Gastroesophageal sphincter (tissue), 4 donors: ENCODE measurements at regions not wholly inside any gene's neighbourhood (a gene's known extent, or its start where the extent isn't known, plus 50 kb on each side); places are given as distances from the start of the nearest gene placed in this dataset.

ENCODE experiments used
- ATAC-seq: fragments of 150-250 bp; one replicate; pipeline ENCODE4 v1.9.1; 2016; ENCODE audit warnings: mild to moderate bottlenecking, moderate library complexity
- H3K27ac ChIP-seq, 4 donors: fragments of 200-600 bp; sonication (generic) in 3 of 4; 1 replicate in 3 of 4; 2 replicates in 1 of 4; pipeline ENCODE4 v1.5.1; 2016 to 2019
- H3K27me3 ChIP-seq: fragments of 200-600 bp; sonication (generic); one replicate; pipeline ENCODE4 v1.5.1; 2019
- H3K36me3 ChIP-seq, 2 donors: fragments of 200-600 bp; sonication (generic); one replicate each; pipeline ENCODE4 v1.5.1; 2019; ENCODE audit warnings: control low read depth in 1 of 2
- H3K4me1 ChIP-seq, 3 donors: fragments of 200-600 bp; sonication (generic); 1 replicate in 2 of 3; 2 replicates in 1 of 3; pipeline ENCODE4 v1.5.1; 2016 to 2019; ENCODE audit warnings: control low read depth in 2 of 3
- H3K4me3 ChIP-seq, 2 donors: fragments of 200-600 bp; sonication (generic); one replicate each; pipeline ENCODE4 v1.5.1; 2019; ENCODE audit warnings: mild to moderate bottlenecking in 1 of 2, moderate library complexity in 1 of 2
- H3K9me3 ChIP-seq, 3 donors: fragments of 200-600 bp; sonication (generic); one replicate each; pipeline ENCODE4 v1.5.1; 2017 to 2019; ENCODE audit warnings: control low read depth in 2 of 3
- CTCF ChIP-seq, 4 experiments: fragments of 200-600 bp in 2 of 4; fragments of 450-650 bp in 2 of 4; sonication (generic) in 1 of 4; IDR thresholded peaks; one replicate each; pipeline ENCODE4 v1.5.1; 2017 to 2019; ENCODE audit warnings: antibody characterized with exemption in 4 of 4, mild to moderate bottlenecking in 2 of 4, moderate library complexity in 2 of 4
- EP300 ChIP-seq: sonication (generic); formaldehyde crosslinking; IDR thresholded peaks from one replicate; pipeline ENCODE4 v1.6.1; 2017; ENCODE audit warnings: antibody characterized with exemption, mild to moderate bottlenecking
- POLR2A ChIP-seq, 2 donors: fragments of 450-650 bp; IDR thresholded peaks; one replicate each; pipeline ENCODE4 v1.6.1; 2017; ENCODE audit warnings: antibody characterized with exemption in 2 of 2, mild to moderate bottlenecking in 2 of 2, moderate library complexity in 1 of 2
- POLR2AphosphoS5 ChIP-seq: sonication (generic); formaldehyde crosslinking; IDR thresholded peaks from one replicate; pipeline ENCODE4 v1.6.1; 2017; ENCODE audit warnings: antibody characterized with exemption
- WGBS, 2 donors: methylation state at CpG; one replicate each; pipeline ENCODE4 v1.1.5; 2018; ENCODE audit warnings: low coverage in 1 of 2; 5-methylcytosine and 5-hydroxymethylcytosine counted together

- H3K36me3 ChIP-seq: no peaks in the 10 kb centered on the region
- H3K27me3 ChIP-seq: no peaks in the 10 kb centered on the region
- no peaks in the 10 kb centered on the region for H3K9me3 ChIP-seq
- no peaks in the 10 kb centered on the region for H3K4me1 ChIP-seq
- no peak for ATAC-seq
- H3K4me3 ChIP-seq: no peak overlapping the region
- 76 to 80% methylated on average over 5 of the region's 5 CpGs for WGBS, 2 donors
- TF ChIP-seq EP300 (no peak), POLR2A (IDR thresholded peaks at IDR 0.05) (no peak), CTCF (IDR thresholded peaks at IDR 0.05) (no peak), POLR2AphosphoS5 (no peak)
- no peak overlapping the region for H3K27ac ChIP-seq
Measured at GRCh38 chrX:4322916-4323315, 609.5 kb upstream of the PRKX start.

- Histone ChIP-seq H3K27ac (no peak overlapping the region), H3K27me3 (no peaks in the 10 kb centered on the region), H3K36me3 (no peaks in the 10 kb centered on the region), H3K4me3 (no peak overlapping the region), H3K9me3 (no peaks in the 10 kb centered on the region), H3K4me1 (no peaks in the 10 kb centered on the region)
- ATAC-seq: no peak
- TF ChIP-seq EP300: no peak
- TF ChIP-seq POLR2A (IDR thresholded peaks at IDR 0.05): no peak
- no peak for TF ChIP-seq POLR2AphosphoS5
- TF ChIP-seq CTCF (IDR thresholded peaks at IDR 0.05): no peak
- WGBS, 2 donors: 26 to 65% methylated on average over 7 to 9 of the region's 9 CpGs
Measured at GRCh38 chrX:4320436-4320947, 607.0 kb upstream of the PRKX start.

- ATAC-seq: no peak
- TF ChIP-seq POLR2A (IDR thresholded peaks at IDR 0.05): no peak
- no peak for TF ChIP-seq POLR2AphosphoS5
- no peak for TF ChIP-seq CTCF (IDR thresholded peaks at IDR 0.05)
- TF ChIP-seq EP300: no peak
- Histone ChIP-seq H3K4me1 (no peaks in the 10 kb centered on the region), H3K9me3 (no peaks in the 10 kb centered on the region), H3K27me3 (no peaks in the 10 kb centered on the region), H3K4me3 (no peak overlapping the region), H3K36me3 (no peaks in the 10 kb centered on the region), H3K27ac (no peak overlapping the region)
- 83 to 100% methylated on average over 1 to 2 of the region's 2 CpGs for WGBS, 2 donors
Measured at GRCh38 chrX:4315891-4316290, 602.4 kb upstream of the PRKX start.

- ATAC-seq: no peak
Measured at GRCh38 chrX:4314586-4314985, 601.1 kb upstream of the PRKX start.

More at GRCh38 chrX:4314586-4314985, 601.1 kb upstream of the PRKX start:
- Histone ChIP-seq H3K4me3 (no peak overlapping the region), H3K36me3 (no peaks in the 10 kb centered on the region), H3K9me3 (no peaks in the 10 kb centered on the region), H3K4me1 (no peaks in the 10 kb centered on the region), H3K27ac (no peak overlapping the region), H3K27me3 (no peaks in the 10 kb centered on the region)
- TF ChIP-seq CTCF (IDR thresholded peaks at IDR 0.05): no peak
- WGBS, 2 donors: 100% methylated on average over 1 of the region's 1 CpG
